SK-N-SH (cell line): ENCODE measurements at regions not wholly inside any gene's neighbourhood (a gene's known extent, or its start where the extent isn't known, plus 50 kb on each side); places are given as distances from the start of the nearest gene placed in this dataset.

Source experiments
- CTCF ChIA-PET: fragments of 300-600, 350-600 bp; formaldehyde crosslinking; extraction: SDS; loops from one replicate; lab custom pipeline; 2021; lab: Yijun Ruan, JAX
- POLR2A ChIA-PET: fragments of 350-600 bp; sonication (Branson Sonifier 250); formaldehyde crosslinking; extraction: SDS; loops from one replicate; lab custom pipeline; 2020; ENCODE audit warnings: antibody characterized with exemption, inconsistent platforms; lab: Yijun Ruan, JAX
- DNase-seq: peaks from one replicate; pipeline ENCODE4 v3.0.0; 2012
- H2AFZ ChIP-seq: fragments of 200-600 bp; sonication (generic); 2 replicates; pipeline ENCODE4 v1.8.1; 2016; ENCODE audit warnings: antibody characterized with exemption, mild to moderate bottlenecking, low read depth
- H3F3A ChIP-seq: fragments of 200-600 bp; sonication (generic); replicated peaks from 2 replicates; pipeline ENCODE3; 2016; ENCODE audit warnings: antibody characterized with exemption, mild to moderate bottlenecking; ENCODE audit not compliant: insufficient read depth
- H3K27ac ChIP-seq, 2 experiments: fragments of 200-500 bp in 1 of 2; fragments of 200-600 bp in 1 of 2; sonication (Bioruptor generic) in 1 of 2; sonication (generic), shearing (Covaris generic) in 1 of 2; 2 replicates each; pipeline versions ENCODE4 v1.5.1 to v1.6.1; 2014 to 2016; ENCODE audit warnings: low read depth in 2 of 2, inconsistent platforms in 1 of 2, low read length in 1 of 2, mild to moderate bottlenecking in 1 of 2, mixed read lengths in 1 of 2
- H3K27me3 ChIP-seq: fragments of 200-600 bp; sonication (generic), shearing (Covaris generic); 2 replicates; pipeline ENCODE4 v1.6.1; 2016; ENCODE audit warnings: mixed run types; ENCODE audit not compliant: insufficient read depth
- H3K36me3 ChIP-seq, 2 experiments: fragments of 200-500 bp in 1 of 2; fragments of 200-600 bp in 1 of 2; sonication (Bioruptor generic) in 1 of 2; sonication (generic) in 1 of 2; replicated peaks in 1 of 2; 2 replicates each; pipeline versions ENCODE3 to v1.5.1; 2014 to 2016; ENCODE audit warnings: low read length in 1 of 2, mild to moderate bottlenecking in 1 of 2; ENCODE audit not compliant: insufficient read depth in 2 of 2, control insufficient read depth in 1 of 2
- H3K4me1 ChIP-seq, 2 experiments: fragments of 200-500 bp in 1 of 2; fragments of 200-600 bp in 1 of 2; sonication (Bioruptor generic) in 1 of 2; sonication (generic), shearing (Covaris generic) in 1 of 2; 2 replicates each; pipeline versions ENCODE4 v1.5.1 to v1.6.1; 2014 to 2016; ENCODE audit warnings: low read depth in 1 of 2, low read length in 1 of 2, mixed run types in 1 of 2; ENCODE audit not compliant: insufficient read depth in 2 of 2, control insufficient read depth in 1 of 2
- H3K4me2 ChIP-seq: fragments of 200-600 bp; sonication (generic), shearing (Covaris generic); 2 replicates; pipeline ENCODE4 v1.6.1; 2017; ENCODE audit warnings: mixed run types
- H3K4me3 ChIP-seq, 2 experiments: fragments of 200-500 bp in 1 of 2; fragments of 200-600 bp in 1 of 2; sonication (Bioruptor generic) in 1 of 2; sonication (generic), shearing (Covaris generic) in 1 of 2; 2 replicates each; pipeline versions ENCODE4 v1.5.1 to v1.8.1; 2014 to 2016; ENCODE audit warnings: low read depth in 2 of 2, inconsistent platforms in 1 of 2, low read length in 1 of 2, mild to moderate bottlenecking in 1 of 2, mixed read lengths in 1 of 2, moderate library complexity in 1 of 2
- H3K79me2 ChIP-seq: fragments of 200-600 bp; sonication (generic); 2 replicates; pipeline ENCODE4 v1.8.1; 2017; ENCODE audit warnings: mild to moderate bottlenecking; ENCODE audit not compliant: insufficient read depth
- H3K9ac ChIP-seq: fragments of 200-600 bp; sonication (generic); 2 replicates; pipeline ENCODE4 v1.6.1; 2017; ENCODE audit warnings: mixed run types
- H3K9me2 ChIP-seq: fragments of 200-600 bp; sonication (generic); 2 replicates; pipeline ENCODE4 v1.6.1; 2017; ENCODE audit warnings: mixed run types
- H3K9me3 ChIP-seq: fragments of 200-600 bp; sonication (generic); 2 replicates; pipeline ENCODE4 v1.6.1; 2017; ENCODE audit warnings: mixed run types, mild to moderate bottlenecking, moderate library complexity
- H4K20me1 ChIP-seq: fragments of 200-600 bp; sonication (generic); 2 replicates; pipeline ENCODE4 v1.6.1; 2017; ENCODE audit warnings: mild to moderate bottlenecking, mixed run types; ENCODE audit not compliant: insufficient read depth
- ELF1 ChIP-seq: IDR thresholded peaks from 2 replicates; pipeline ENCODE4 v1.4.0; 2012
- EZH2phosphoT487 ChIP-seq: fragments of 200-600 bp; sonication (generic); IDR thresholded peaks from 2 replicates; pipeline ENCODE4 v1.6.1; 2017; ENCODE audit warnings: low read depth, mixed run types, mild to moderate bottlenecking, antibody characterized with exemption, moderate library complexity, borderline replicate concordance
- FOSL2 ChIP-seq: IDR thresholded peaks from 2 replicates; pipeline ENCODE4 v1.4.0; 2012; ENCODE audit warnings: low read depth, mild to moderate bottlenecking, moderate library complexity, borderline replicate concordance
- FOXJ3 ChIP-seq: sonication (generic); formaldehyde crosslinking; IDR thresholded peaks from 2 replicates; pipeline ENCODE4 v1.5.1; 2020; ENCODE audit warnings: mild to moderate bottlenecking, missing genetic modification reagents
- FOXM1 ChIP-seq: IDR thresholded peaks from 2 replicates; pipeline ENCODE4 v1.4.0; 2012; ENCODE audit warnings: low read depth, mild to moderate bottlenecking
- GABPA ChIP-seq: IDR thresholded peaks from 2 replicates; pipeline ENCODE4 v1.4.0; 2012; ENCODE audit warnings: low read depth, mild to moderate bottlenecking
- GATA2 ChIP-seq: sonication (generic); formaldehyde crosslinking; IDR thresholded peaks from 2 replicates; pipeline ENCODE4 v1.5.0; 2020; ENCODE audit warnings: mild to moderate bottlenecking, missing genetic modification reagents
- IRF3 ChIP-seq: fragments of 150-350 bp; IDR thresholded peaks from 2 replicates; pipeline ENCODE4 v1.6.1; 2016; ENCODE audit warnings: mild to moderate bottlenecking, low read depth, low read length
- MEF2A ChIP-seq: IDR thresholded peaks from 2 replicates; pipeline ENCODE4 v1.4.0; 2012; ENCODE audit warnings: low read depth, borderline replicate concordance
- MXI1 ChIP-seq: IDR thresholded peaks from 2 replicates; pipeline ENCODE4 v1.6.1; 2012; ENCODE audit warnings: mild to moderate bottlenecking, low read depth, low read length, improper control_type of control experiment
- NRF1 ChIP-seq: IDR thresholded peaks from 2 replicates; pipeline ENCODE4 v1.6.1; 2012; ENCODE audit warnings: low read depth, mild to moderate bottlenecking, low read length
- RXRA ChIP-seq: IDR thresholded peaks from 2 replicates; pipeline ENCODE4 v1.4.0; 2012; ENCODE audit warnings: low read depth, mild to moderate bottlenecking, borderline replicate concordance
- TEAD4 ChIP-seq: IDR thresholded peaks from 2 replicates; pipeline ENCODE4 v1.4.0; 2012; ENCODE audit warnings: mild to moderate bottlenecking, borderline replicate concordance; ENCODE audit not compliant: insufficient read depth
- USF2 ChIP-seq: fragments of 150-350 bp; IDR thresholded peaks from 2 replicates; pipeline ENCODE4 v1.6.1; 2017; ENCODE audit warnings: antibody characterized with exemption, low read length, low read depth, borderline replicate concordance
- YY1 ChIP-seq: IDR thresholded peaks from 2 replicates; pipeline ENCODE4 v1.4.0; 2012; ENCODE audit warnings: low read depth, mild to moderate bottlenecking
- WGBS: methylation state at CpG from one replicate; pipeline ENCODE4 v1.1.6; 2017; ENCODE audit warnings: low lambda C conversion rate; 5-methylcytosine and 5-hydroxymethylcytosine counted together
- TF ChIP-seq, protein P1 (sequence below): IDR thresholded peaks from 2 replicates; pipeline ENCODE4 v1.4.0; 2012; ENCODE audit warnings: low read depth
- TF ChIP-seq, protein P2 (sequence below): IDR thresholded peaks from 2 replicates; pipeline ENCODE4 v1.4.0; 2012; ENCODE audit warnings: low read depth, borderline replicate concordance

DNA sequence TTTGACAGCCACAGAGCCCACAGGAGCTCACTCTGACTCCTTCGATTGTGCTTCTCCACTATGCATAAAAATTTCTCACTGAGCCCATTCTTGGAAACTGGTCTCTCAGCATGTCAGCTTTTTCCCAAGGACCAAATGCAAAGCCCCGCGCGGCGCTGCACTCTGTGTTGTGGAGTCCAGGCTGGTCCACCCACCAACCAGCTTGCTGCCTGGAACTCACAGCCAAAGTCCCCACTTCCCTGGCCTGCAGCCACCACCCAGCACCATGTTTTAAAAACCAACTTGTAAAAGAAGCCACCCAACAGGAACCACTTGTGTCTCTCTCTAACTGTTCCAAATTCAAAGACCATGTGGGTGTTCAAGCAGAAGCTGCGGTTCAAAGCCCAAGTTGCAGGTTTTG, 124.4 kb downstream of the SPATA19 start:
- Histone ChIP-seq H3K9me3 (no peaks in the 10 kb centered on the region), H2AFZ (no peak overlapping the region), H3K9me2 (no peaks in the 10 kb centered on the region), H3K4me2 (no peak overlapping the region), H3K36me3 (no peaks in the 10 kb centered on the region), H3K27me3 (no peaks in the 10 kb centered on the region), H3K27ac (no peak overlapping the region), H4K20me1 (no peaks in the 10 kb centered on the region), H3K4me3 (no peak overlapping the region), H3K79me2 (no peaks in the 10 kb centered on the region), H3F3A (no peaks in the 10 kb centered on the region), H3K9ac (no peak overlapping the region), H3K4me1 (no peaks in the 10 kb centered on the region)
- DNase-seq: no peak
- 69% methylated on average over 6 of the region's 6 CpGs for WGBS
- POLR2A ChIA-PET: no interaction called here
- TF ChIP-seq NRF1: no peak
- TF ChIP-seq, protein P1, sequence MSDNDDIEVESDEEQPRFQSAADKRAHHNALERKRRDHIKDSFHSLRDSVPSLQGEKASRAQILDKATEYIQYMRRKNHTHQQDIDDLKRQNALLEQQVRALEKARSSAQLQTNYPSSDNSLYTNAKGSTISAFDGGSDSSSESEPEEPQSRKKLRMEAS: no peak
- no peak for TF ChIP-seq FOSL2
- no peak for TF ChIP-seq MEF2A
- TF ChIP-seq GABPA: no peak
- TF ChIP-seq TEAD4: no peak
- no peak for TF ChIP-seq EZH2phosphoT487
- TF ChIP-seq GATA2 (CRISPR knock-in tag): no peak
- no peak for TF ChIP-seq RXRA
- no peak for TF ChIP-seq USF2
- no peak for TF ChIP-seq FOXJ3 (CRISPR knock-in tag)
- no peak for TF ChIP-seq IRF3
- TF ChIP-seq FOXM1: no peak
- TF ChIP-seq, protein P2, sequence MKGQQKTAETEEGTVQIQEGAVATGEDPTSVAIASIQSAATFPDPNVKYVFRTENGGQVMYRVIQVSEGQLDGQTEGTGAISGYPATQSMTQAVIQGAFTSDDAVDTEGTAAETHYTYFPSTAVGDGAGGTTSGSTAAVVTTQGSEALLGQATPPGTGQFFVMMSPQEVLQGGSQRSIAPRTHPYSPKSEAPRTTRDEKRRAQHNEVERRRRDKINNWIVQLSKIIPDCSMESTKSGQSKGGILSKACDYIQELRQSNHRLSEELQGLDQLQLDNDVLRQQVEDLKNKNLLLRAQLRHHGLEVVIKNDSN: no peak
- no peak for TF ChIP-seq YY1
- TF ChIP-seq ELF1: no peak
- TF ChIP-seq MXI1: no peak
- CTCF ChIA-PET: interaction anchor here (0.6 to 0.7 kb wide), 2 partner anchors 10 to 333 kb away, joined by 3 read pairs; no protein-coding TSS in a partner anchor
